GM23338 (cell line): ENCODE measurements at regions not wholly inside any gene's neighbourhood (a gene's known extent, or its start where the extent isn't known, plus 50 kb on each side); places are given as distances from the start of the nearest gene placed in this dataset.

ENCODE experiments used
- ATAC-seq: fragments of 200-7000 bp; cut with Tn5 transposase; 3 replicates; pipeline ENCODE4 v1.9.1; 2020
- DNase-seq: peaks from one replicate; pipeline ENCODE4 v3.0.0-alpha.2; 2015; ENCODE audit warnings: low spot score
- H2AFZ ChIP-seq: fragments of 200-600 bp; sonication (generic); 2 replicates; pipeline ENCODE4 v1.8.0; 2016; ENCODE audit warnings: antibody characterized with exemption, mild to moderate bottlenecking, moderate library complexity
- H3F3A ChIP-seq: fragments of 200-600 bp; sonication (generic); replicated peaks from 2 replicates; pipeline ENCODE4 v1.8.0; 2017; ENCODE audit warnings: antibody characterized with exemption, mixed run types, low read depth
- H3K27ac ChIP-seq: fragments of 200-600 bp; sonication (generic); 2 replicates; pipeline ENCODE4 v1.6.1; 2016; ENCODE audit warnings: low read depth
- H3K27me3 ChIP-seq: fragments of 200-600 bp; sonication (generic); 2 replicates; pipeline ENCODE4 v1.8.0; 2016; ENCODE audit warnings: mild to moderate bottlenecking, mixed run types, moderate library complexity; ENCODE audit not compliant: insufficient read depth
- H3K36me3 ChIP-seq: fragments of 200-600 bp; sonication (generic); 2 replicates; pipeline ENCODE4 v1.8.0; 2016; ENCODE audit warnings: mild to moderate bottlenecking; ENCODE audit not compliant: insufficient read depth
- H3K4me1 ChIP-seq: fragments of 200-600 bp; sonication (generic); 2 replicates; pipeline ENCODE4 v1.8.0; 2016; ENCODE audit warnings: mild to moderate bottlenecking, moderate library complexity; ENCODE audit not compliant: insufficient read depth
- H3K4me2 ChIP-seq: fragments of 200-600 bp; sonication (generic); 2 replicates; pipeline ENCODE4 v1.7.1; 2017; ENCODE audit warnings: mixed run types
- H3K4me3 ChIP-seq: fragments of 200-600 bp; sonication (generic); 2 replicates; pipeline ENCODE4 v1.6.1; 2016; ENCODE audit warnings: mixed run types
- H3K79me2 ChIP-seq: fragments of 200-600 bp; sonication (generic); replicated peaks from 2 replicates; pipeline ENCODE4 v1.8.0; 2017; ENCODE audit warnings: mild to moderate bottlenecking; ENCODE audit not compliant: insufficient read depth
- H3K9me2 ChIP-seq: fragments of 200-600 bp; sonication (generic); 2 replicates; pipeline ENCODE4 v1.8.0; 2017; ENCODE audit not compliant: insufficient read depth
- H4K20me1 ChIP-seq: fragments of 200-600 bp; sonication (generic); replicated peaks from 2 replicates; pipeline ENCODE4 v1.8.0; 2017; ENCODE audit warnings: mild to moderate bottlenecking; ENCODE audit not compliant: insufficient read depth
- H3K27ac Mint-ChIP-seq: 2 replicates; pipeline ENCODE4 v1.8.0; 2020; ENCODE audit warnings: inconsistent platforms, mild to moderate bottlenecking, moderate library complexity, mixed read lengths
- H3K27me3 Mint-ChIP-seq: 3 replicates; pipeline ENCODE4 v1.8.0; 2022; ENCODE audit warnings: low read depth, mild to moderate bottlenecking, moderate library complexity, mixed read lengths, inconsistent platforms; ENCODE audit not compliant: insufficient read depth, poor library complexity
- H3K36me3 Mint-ChIP-seq: 3 replicates; pipeline ENCODE4 v1.8.0; 2021; ENCODE audit warnings: low read depth, mild to moderate bottlenecking, inconsistent platforms, moderate library complexity, mixed read lengths
- H3K4me1 Mint-ChIP-seq: 3 replicates; pipeline ENCODE4 v1.8.0; 2020; ENCODE audit warnings: mild to moderate bottlenecking, inconsistent platforms, mixed read lengths
- H3K4me3 Mint-ChIP-seq: 3 replicates; pipeline ENCODE4 v1.8.0; 2021; ENCODE audit warnings: moderate library complexity, mild to moderate bottlenecking, inconsistent platforms, mixed read lengths
- H3K9me3 Mint-ChIP-seq: 3 replicates; pipeline ENCODE4 v1.8.0; 2020; ENCODE audit warnings: moderate library complexity, mild to moderate bottlenecking, inconsistent platforms, mixed read lengths
- ETS1 ChIP-seq: IDR thresholded peaks from 2 replicates; pipeline ENCODE4 v1.6.1; 2016; ENCODE audit warnings: antibody characterized with exemption
- EZH2 ChIP-seq: fragments of 200-600 bp; sonication (generic); IDR thresholded peaks from one replicate; pipeline ENCODE4 v1.8.0; 2017; ENCODE audit warnings: antibody characterized with exemption, mild to moderate bottlenecking, low read depth; ENCODE audit not compliant: unreplicated experiment
- EZH2phosphoT487 ChIP-seq: fragments of 200-600 bp; sonication (generic); IDR thresholded peaks from one replicate; pipeline ENCODE4 v1.8.1; 2018; ENCODE audit warnings: antibody characterized with exemption; ENCODE audit not compliant: unreplicated experiment
- JUNB ChIP-seq: IDR thresholded peaks from one replicate; pipeline ENCODE4 v1.6.1; 2016; ENCODE audit warnings: antibody characterized with exemption; ENCODE audit not compliant: unreplicated experiment
- NANOG ChIP-seq: IDR thresholded peaks from 2 replicates; pipeline ENCODE4 v1.6.1; 2016; ENCODE audit warnings: antibody characterized with exemption, borderline replicate concordance
- POLR2AphosphoS5 ChIP-seq: IDR thresholded peaks from 2 replicates; pipeline ENCODE4 v1.6.1; 2016; ENCODE audit warnings: antibody characterized with exemption, low read depth
- REST ChIP-seq: IDR thresholded peaks from one replicate; pipeline ENCODE4 v1.6.1; 2018; ENCODE audit warnings: antibody characterized with exemption; ENCODE audit not compliant: unreplicated experiment
- STAT1 ChIP-seq: IDR thresholded peaks from one replicate; pipeline ENCODE4 v1.6.1; 2016; ENCODE audit warnings: antibody characterized with exemption; ENCODE audit not compliant: unreplicated experiment
- ZNF114 ChIP-seq: fragments of 250-450 bp; sonication (Bioruptor Pico); IDR thresholded peaks from 2 replicates; pipeline ENCODE4 v1.5.0; 2020; ENCODE audit warnings: mild to moderate bottlenecking, moderate library complexity
- TF ChIP-seq, protein P1 (sequence below), 2 experiments: fragments of 200-600 bp in 1 of 2; sonication (generic) in 1 of 2; conservative IDR thresholded peaks; 2 replicates each; pipeline versions ENCODE4 v1.5.1 to v1.6.1; 2016 to 2017; ENCODE audit warnings: antibody characterized with exemption in 2 of 2, low read depth in 2 of 2, mild to moderate bottlenecking in 2 of 2, moderate library complexity in 1 of 2

GRCh38 chr4:188232428-188232827 lies 93.2 kb downstream of the TRIML1 start (continued):
- TF ChIP-seq REST (no peak), ETS1 (no peak), NANOG (no peak), JUNB (no peak), EZH2 (no peak), POLR2AphosphoS5 (no peak), ZNF114 (no peak)
- TF ChIP-seq, protein P1, sequence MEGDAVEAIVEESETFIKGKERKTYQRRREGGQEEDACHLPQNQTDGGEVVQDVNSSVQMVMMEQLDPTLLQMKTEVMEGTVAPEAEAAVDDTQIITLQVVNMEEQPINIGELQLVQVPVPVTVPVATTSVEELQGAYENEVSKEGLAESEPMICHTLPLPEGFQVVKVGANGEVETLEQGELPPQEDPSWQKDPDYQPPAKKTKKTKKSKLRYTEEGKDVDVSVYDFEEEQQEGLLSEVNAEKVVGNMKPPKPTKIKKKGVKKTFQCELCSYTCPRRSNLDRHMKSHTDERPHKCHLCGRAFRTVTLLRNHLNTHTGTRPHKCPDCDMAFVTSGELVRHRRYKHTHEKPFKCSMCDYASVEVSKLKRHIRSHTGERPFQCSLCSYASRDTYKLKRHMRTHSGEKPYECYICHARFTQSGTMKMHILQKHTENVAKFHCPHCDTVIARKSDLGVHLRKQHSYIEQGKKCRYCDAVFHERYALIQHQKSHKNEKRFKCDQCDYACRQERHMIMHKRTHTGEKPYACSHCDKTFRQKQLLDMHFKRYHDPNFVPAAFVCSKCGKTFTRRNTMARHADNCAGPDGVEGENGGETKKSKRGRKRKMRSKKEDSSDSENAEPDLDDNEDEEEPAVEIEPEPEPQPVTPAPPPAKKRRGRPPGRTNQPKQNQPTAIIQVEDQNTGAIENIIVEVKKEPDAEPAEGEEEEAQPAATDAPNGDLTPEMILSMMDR (conservative IDR thresholded peaks at IDR 0.05; ENCODE audit: low read depth in 2 of 2): no peak

GRCh38 chr4:188242041-188242440 lies 102.8 kb downstream of the TRIML1 start:
- no peak for ATAC-seq
- Histone ChIP-seq H2AFZ (no peak overlapping the region), H3K4me3 (no peak overlapping the region), H3K27me3 (no peaks in the 10 kb centered on the region), H3K4me2 (no peak overlapping the region), H3K36me3 (no peaks in the 10 kb centered on the region), H3K9me2 (no peaks in the 10 kb centered on the region), H3F3A (no peaks in the 10 kb centered on the region), H3K27ac (no peak overlapping the region), H3K4me1 (no peaks in the 10 kb centered on the region), H4K20me1 (no peaks in the 10 kb centered on the region), H3K79me2 (no peaks in the 10 kb centered on the region)
- no peak for DNase-seq
- no peak overlapping the region for H3K27ac Mint-ChIP-seq
- no peaks in the 10 kb centered on the region for H3K27me3 Mint-ChIP-seq
- H3K4me3 Mint-ChIP-seq: no peak overlapping the region
- no peaks in the 10 kb centered on the region for H3K36me3 Mint-ChIP-seq
- H3K4me1 Mint-ChIP-seq: peaks cover 10% of the 10 kb centered on the region
- H3K9me3 Mint-ChIP-seq: no peaks in the 10 kb centered on the region
- TF ChIP-seq NANOG: no peak
- no peak for TF ChIP-seq REST
- no peak for TF ChIP-seq ZNF114
- TF ChIP-seq POLR2AphosphoS5: no peak
- TF ChIP-seq EZH2phosphoT487: no peak
- no peak for TF ChIP-seq STAT1
